ENCODE measurements at regions not wholly inside any gene's neighbourhood (a gene's known extent, or its start where the extent isn't known, plus 50 kb on each side); places are given as distances from the start of the nearest gene placed in this dataset.

DNA sequence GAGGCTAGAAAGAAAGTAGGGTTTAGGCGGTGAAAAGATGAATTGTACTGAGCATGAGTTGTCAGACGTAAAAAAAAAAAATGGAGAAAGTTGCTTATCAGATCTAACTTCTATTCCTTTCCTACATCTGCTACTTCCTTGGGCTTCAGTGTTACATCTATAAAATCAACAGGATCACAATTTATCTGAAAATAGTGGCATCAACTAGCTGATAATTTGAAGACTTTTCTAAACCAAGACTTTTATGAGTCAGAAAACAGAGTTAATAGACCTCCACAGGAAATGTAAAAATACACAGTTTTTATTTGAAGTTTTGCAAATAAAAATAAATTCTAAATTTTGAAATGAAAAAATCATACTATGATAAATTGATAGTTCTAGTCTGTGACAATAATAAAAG is 399.8 kb downstream of the GRB14 start:
- TF ChIP-seq RAD21 (IDR thresholded peaks at IDR 0.05; ENCODE audit: low read depth), result no peak
- no peak for TF ChIP-seq CEBPB (IDR thresholded peaks at IDR 0.05)
- no peak for TF ChIP-seq TCF12 (IDR thresholded peaks at IDR 0.05; ENCODE audit: low read depth)

Measured in Ishikawa (cell line).